CD14-positive monocyte (primary cell): ENCODE measurements at regions not wholly inside any gene's neighbourhood (a gene's known extent, or its start where the extent isn't known, plus 50 kb on each side); places are given as distances from the start of the nearest gene placed in this dataset.

ENCODE experiments used
- DNase-seq, 3 donors: peaks; one replicate each; pipeline ENCODE4 v3.0.0-alpha.2; 2011 to 2022
- H2AFZ ChIP-seq: 2 replicates; pipeline ENCODE4 v1.6.0; 2012; ENCODE audit warnings: mild to moderate bottlenecking, low read depth, low read length, inconsistent platforms; ENCODE audit not compliant: insufficient read depth, poor library complexity, severe bottlenecking
- H3K27ac ChIP-seq, 2 donors: 1 replicate in 1 of 2; 2 replicates in 1 of 2; pipeline ENCODE4 v1.5.1; 2012 to 2013; ENCODE audit warnings: low read length in 2 of 2, control low read depth in 1 of 2, inconsistent platforms in 1 of 2, low read depth in 1 of 2, mild to moderate bottlenecking in 1 of 2
- H3K27me3 ChIP-seq, 2 donors: one replicate each; pipeline versions ENCODE4 v1.6.0 to v1.6.1; 2011 to 2013; ENCODE audit warnings: low read length in 2 of 2; ENCODE audit not compliant: control insufficient read depth in 2 of 2, insufficient read depth in 2 of 2
- H3K36me3 ChIP-seq, 2 donors: replicated peaks in 1 of 2; 1 replicate in 1 of 2; 2 replicates in 1 of 2; pipeline versions ENCODE4 v1.5.1 to v1.6.1; 2012 to 2013; ENCODE audit warnings: low read length in 2 of 2, control low read depth in 1 of 2, inconsistent platforms in 1 of 2, mild to moderate bottlenecking in 1 of 2; ENCODE audit not compliant: insufficient read depth in 2 of 2, control insufficient read depth in 1 of 2
- H3K4me1 ChIP-seq, 2 donors: 1 replicate in 1 of 2; 2 replicates in 1 of 2; pipeline versions ENCODE4 v1.5.1 to v1.6.1; 2012 to 2013; ENCODE audit warnings: low read length in 2 of 2, control low read depth in 1 of 2, inconsistent platforms in 1 of 2, mild to moderate bottlenecking in 1 of 2, moderate library complexity in 1 of 2; ENCODE audit not compliant: insufficient read depth in 2 of 2, control insufficient read depth in 1 of 2
- H3K4me2 ChIP-seq: replicated peaks from 2 replicates; pipeline ENCODE3; 2012; ENCODE audit warnings: low read length, moderate library complexity, mild to moderate bottlenecking; ENCODE audit not compliant: poor library complexity, severe bottlenecking; ENCODE audit errors: extremely low read depth
- H3K4me3 ChIP-seq, 3 experiments: fragments of 200-600 bp in 1 of 3; sonication (generic) in 1 of 3; replicated peaks in 1 of 3; 1 replicate in 2 of 3; 2 replicates in 1 of 3; pipeline ENCODE4 v1.5.1; 2011 to 2013; ENCODE audit warnings: low read length in 3 of 3, mild to moderate bottlenecking in 3 of 3, control low read depth in 2 of 3, low read depth in 2 of 3, inconsistent platforms in 1 of 3, moderate library complexity in 1 of 3
- H3K79me2 ChIP-seq: 2 replicates; pipeline ENCODE4 v1.6.0; 2012; ENCODE audit warnings: mild to moderate bottlenecking, control low read depth, inconsistent platforms, low read length, moderate library complexity; ENCODE audit not compliant: insufficient read depth
- H3K9ac ChIP-seq: 2 replicates; pipeline ENCODE4 v1.6.0; 2017; ENCODE audit warnings: low read length, mild to moderate bottlenecking; ENCODE audit not compliant: insufficient read depth, poor library complexity, severe bottlenecking
- H3K9me3 ChIP-seq, 2 donors: replicated peaks in 1 of 2; 1 replicate in 1 of 2; 2 replicates in 1 of 2; pipeline versions ENCODE4 v1.5.1 to v1.6.1; 2012 to 2013; ENCODE audit warnings: low read length in 2 of 2, control low read depth in 1 of 2; ENCODE audit not compliant: control insufficient read depth in 1 of 2, insufficient read depth in 1 of 2
- H4K20me1 ChIP-seq: 2 replicates; pipeline ENCODE4 v1.6.0; 2012; ENCODE audit warnings: mild to moderate bottlenecking, low read length, control low read depth, moderate library complexity; ENCODE audit not compliant: insufficient read depth
- H3K27ac Mint-ChIP-seq, 7 donors: one replicate each; pipeline ENCODE4 v1.8.0; 2020; ENCODE audit warnings: mild to moderate bottlenecking in 7 of 7, mixed read lengths in 7 of 7, moderate library complexity in 6 of 7, inconsistent platforms in 2 of 7
- H3K27me3 Mint-ChIP-seq, 3 donors: one replicate each; pipeline ENCODE4 v1.8.0; 2021 to 2022; ENCODE audit warnings: low read depth in 3 of 3, mild to moderate bottlenecking in 3 of 3, mixed read lengths in 3 of 3, moderate library complexity in 3 of 3, inconsistent platforms in 1 of 3
- H3K36me3 Mint-ChIP-seq, 2 donors: one replicate each; pipeline ENCODE4 v1.8.0; 2020; ENCODE audit warnings: mixed read lengths in 2 of 2, inconsistent platforms in 1 of 2, mild to moderate bottlenecking in 1 of 2
- H3K4me1 Mint-ChIP-seq: one replicate; pipeline ENCODE4 v1.8.0; 2020; ENCODE audit warnings: mild to moderate bottlenecking, mixed read lengths
- H3K4me3 Mint-ChIP-seq, 2 donors: one replicate each; pipeline ENCODE4 v1.8.0; 2020; ENCODE audit warnings: mild to moderate bottlenecking in 2 of 2, mixed read lengths in 2 of 2, moderate library complexity in 1 of 2
- H3K9me3 Mint-ChIP-seq, 7 donors: one replicate each; pipeline ENCODE4 v1.8.0; 2020 to 2022; ENCODE audit warnings: mixed read lengths in 7 of 7, mild to moderate bottlenecking in 6 of 7, moderate library complexity in 6 of 7, inconsistent platforms in 2 of 7
- CTCF ChIP-seq: fragments of 200-600 bp; IDR thresholded peaks from one replicate; pipeline ENCODE4 v1.8.0; 2022; ENCODE audit warnings: antibody characterized with exemption, mild to moderate bottlenecking
- WGBS: methylation state at CpG from one replicate; pipeline ENCODE4 v1.1.5; 2013; ENCODE audit warnings: missing lambda C conversion rate; ENCODE audit not compliant: insufficient coverage; 5-methylcytosine and 5-hydroxymethylcytosine counted together
- intact Hi-C, 2 donors: fragments of 100-400 bp; cut with micrococcal nuclease; formaldehyde crosslinking; loops; one replicate each; pipeline versions ENCODE4 v1.15.0 to v1.15.1; 2023

GRCh38 chr10:91123261-91123660 is 97.2 kb upstream of the PCGF5 start:
- Histone ChIP-seq H3K79me2 (no peaks in the 10 kb centered on the region), H3K27me3 (no peaks in the 10 kb centered on the region), H3K4me3 (no peak overlapping the region), H3K9me3 (no peaks in the 10 kb centered on the region), H3K36me3 (no peaks in the 10 kb centered on the region), H3K4me2 (no peak overlapping the region), H3K9ac (no peak overlapping the region), H3K4me1 (no peaks in the 10 kb centered on the region), H3K27ac (no peak overlapping the region), H4K20me1 (no peaks in the 10 kb centered on the region), H2AFZ (no peak overlapping the region)
- no peak overlapping the region for H3K27ac Mint-ChIP-seq
- H3K4me1 Mint-ChIP-seq: peaks cover 4% of the 10 kb centered on the region
- DNase-seq: no peak
- peaks cover 0 to 3% (median 0%) of the 10 kb centered on the region in 7 donors for H3K9me3 Mint-ChIP-seq
- 79% methylated on average over 4 of the region's 5 CpGs for WGBS
- H3K4me3 Mint-ChIP-seq: no peak overlapping the region
- TF ChIP-seq CTCF: no peak
- no peaks in the 10 kb centered on the region for H3K36me3 Mint-ChIP-seq
- peaks cover 0 to 6% (median 0%) of the 10 kb centered on the region in 3 donors for H3K27me3 Mint-ChIP-seq
- intact Hi-C loops: no loop called here

- Histone ChIP-seq H3K4me3 (no peak overlapping the region), H3K9me3 (no peaks in the 10 kb centered on the region), H4K20me1 (no peaks in the 10 kb centered on the region), H3K4me1 (no peaks in the 10 kb centered on the region), H3K79me2 (no peaks in the 10 kb centered on the region), H2AFZ (no peak overlapping the region), H3K9ac (no peak overlapping the region), H3K27ac (no peak overlapping the region), H3K36me3 (no peaks in the 10 kb centered on the region), H3K4me2 (no peak overlapping the region), H3K27me3 (no peaks in the 10 kb centered on the region)
- no peaks in the 10 kb centered on the region for H3K36me3 Mint-ChIP-seq
- peaks cover 0 to 6% (median 0%) of the 10 kb centered on the region in 3 donors for H3K27me3 Mint-ChIP-seq
- WGBS: no CpG with 5 or more reads among the region's 2 CpGs
- no peak overlapping the region for H3K4me3 Mint-ChIP-seq
- DNase-seq: no peak
- peaks cover 0 to 3% (median 0%) of the 10 kb centered on the region in 7 donors for H3K9me3 Mint-ChIP-seq
- no peak for TF ChIP-seq CTCF
- peaks cover 4% of the 10 kb centered on the region for H3K4me1 Mint-ChIP-seq
- intact Hi-C loops: no loop called here
- H3K27ac Mint-ChIP-seq: no peak overlapping the region
These were observed 96.4 kb upstream of the PCGF5 start for GRCh38 chr10:91124016-91124415.
